ENCODE measurements at regions not wholly inside any gene's neighbourhood (a gene's known extent, or its start where the extent isn't known, plus 50 kb on each side); places are given as distances from the start of the nearest gene placed in this dataset.
"Not testable (repeated sequence)": the region's sequence is repeated elsewhere in the genome, so short reads cannot be mapped to it uniquely, and the experiment has no call there.

- no peak overlapping the region for H3K27ac Mint-ChIP-seq
- no peak overlapping the region for H3K4me3 Mint-ChIP-seq
- H3K4me1 Mint-ChIP-seq: peaks cover 37% of the 10 kb centered on the region
- TF ChIP-seq CTCF (conservative IDR thresholded peaks at IDR 0.05): no peak
- Histone ChIP-seq H3K27ac (ENCODE audit: low read depth, low read length) (no peak overlapping the region), H3K4me1 (ENCODE audit: control insufficient read depth, insufficient read depth, low read length) (peaks cover 5% of the 10 kb centered on the region), H3K4me3 (ENCODE audit: low read length) (peak overlapping the region; percentile 42), H3K27me3 (ENCODE audit: control insufficient read depth, insufficient read depth, low read length, poor library complexity, severe bottlenecking) (no peaks in the 10 kb centered on the region), H3K9me3 (ENCODE audit: control insufficient read depth, low read length) (peaks cover 11% of the 10 kb centered on the region), H3K9ac (ENCODE audit: extremely low read depth, low read length, poor library complexity, severe bottlenecking) (no peak overlapping the region), H3K36me3 (ENCODE audit: control insufficient read depth, insufficient read depth, low read length) (no peaks in the 10 kb centered on the region)
- no peak for DNase-seq
- peaks cover 3% of the 10 kb centered on the region for H3K36me3 Mint-ChIP-seq (ENCODE audit: low read depth)
- H3K27me3 Mint-ChIP-seq (ENCODE audit: insufficient read depth): no peaks in the 10 kb centered on the region
- peaks cover 12% of the 10 kb centered on the region for H3K9me3 Mint-ChIP-seq
- 47 to 87% methylated on average over 3 to 5 of the region's 5 CpGs for WGBS, 2 experiments (ENCODE audit: insufficient coverage in 1 of 2, insufficient read length in 1 of 2)
Measured at GRCh38 chr12:59294221-59294620, 301.6 kb upstream of the SLC16A7 start.

- 91% methylated on average over 1 of the region's 2 CpGs; no CpG with 5 or more reads in 1 of the 2 experiments for WGBS, 2 experiments (ENCODE audit: insufficient coverage in 1 of 2, insufficient read length in 1 of 2)
- Histone ChIP-seq H3K27me3 (ENCODE audit: control insufficient read depth, insufficient read depth, low read length, poor library complexity, severe bottlenecking) (no peaks in the 10 kb centered on the region), H3K4me1 (ENCODE audit: control insufficient read depth, insufficient read depth, low read length) (no peaks in the 10 kb centered on the region), H3K4me3 (ENCODE audit: low read length) (no peak overlapping the region), H3K36me3 (ENCODE audit: control insufficient read depth, insufficient read depth, low read length) (no peaks in the 10 kb centered on the region), H3K9ac (ENCODE audit: extremely low read depth, low read length, poor library complexity, severe bottlenecking) (no peak overlapping the region), H3K27ac (ENCODE audit: low read depth, low read length) (no peak overlapping the region), H3K9me3 (ENCODE audit: control insufficient read depth, low read length) (no peaks in the 10 kb centered on the region)
- H3K27me3 Mint-ChIP-seq (ENCODE audit: insufficient read depth): no peaks in the 10 kb centered on the region
- peaks cover 9% of the 10 kb centered on the region for H3K4me1 Mint-ChIP-seq
- no peak for TF ChIP-seq CTCF (conservative IDR thresholded peaks at IDR 0.05)
- no peak overlapping the region for H3K4me3 Mint-ChIP-seq
- no peak overlapping the region for H3K27ac Mint-ChIP-seq
- no peaks in the 10 kb centered on the region for H3K9me3 Mint-ChIP-seq
- H3K36me3 Mint-ChIP-seq (ENCODE audit: low read depth): no peaks in the 10 kb centered on the region
- DNase-seq: peak; percentile 76
Measured at GRCh38 chr12:59282999-59283398, 312.8 kb upstream of the SLC16A7 start.

GRCh38 chr12:59273561-59273960 is 322.3 kb upstream of the SLC16A7 start:
- 94 to 100% methylated on average over 1 of the region's 1 CpG for WGBS, 2 experiments (ENCODE audit: insufficient coverage in 1 of 2, insufficient read length in 1 of 2)
- not testable (repeated sequence) for H3K27me3 Mint-ChIP-seq (ENCODE audit: insufficient read depth); H3K4me3 Mint-ChIP-seq; H3K9me3 ChIP-seq (ENCODE audit: control insufficient read depth, low read length); H3K4me3 ChIP-seq (ENCODE audit: low read length); H3K4me1 Mint-ChIP-seq; H3K27me3 ChIP-seq (ENCODE audit: control insufficient read depth, insufficient read depth, low read length, poor library complexity, severe bottlenecking); DNase-seq; H3K27ac Mint-ChIP-seq; H3K36me3 ChIP-seq (ENCODE audit: control insufficient read depth, insufficient read depth, low read length); H3K4me1 ChIP-seq (ENCODE audit: control insufficient read depth, insufficient read depth, low read length); H3K9ac ChIP-seq (ENCODE audit: extremely low read depth, low read length, poor library complexity, severe bottlenecking); H3K27ac ChIP-seq (ENCODE audit: low read depth, low read length); H3K36me3 Mint-ChIP-seq (ENCODE audit: low read depth)
- H3K9me3 Mint-ChIP-seq: peaks cover 22% of the 10 kb centered on the region

GRCh38 chr12:59268295-59268809 is 327.5 kb upstream of the SLC16A7 start:
- Mint-ChIP-seq H3K27ac (no peak overlapping the region), H3K4me3 (no peak overlapping the region), H3K4me1 (peaks cover 7% of the 10 kb centered on the region), H3K9me3 (peaks cover 18% of the 10 kb centered on the region), H3K27me3 (ENCODE audit: insufficient read depth) (peaks cover 3% of the 10 kb centered on the region), H3K36me3 (ENCODE audit: low read depth) (no peaks in the 10 kb centered on the region)
- Histone ChIP-seq H3K27ac (ENCODE audit: low read depth, low read length) (no peak overlapping the region), H3K9me3 (ENCODE audit: control insufficient read depth, low read length) (peaks cover 7% of the 10 kb centered on the region), H3K36me3 (ENCODE audit: control insufficient read depth, insufficient read depth, low read length) (no peaks in the 10 kb centered on the region), H3K4me3 (ENCODE audit: low read length) (no peak overlapping the region), H3K9ac (ENCODE audit: extremely low read depth, low read length, poor library complexity, severe bottlenecking) (no peak overlapping the region), H3K27me3 (ENCODE audit: control insufficient read depth, insufficient read depth, low read length, poor library complexity, severe bottlenecking) (no peaks in the 10 kb centered on the region), H3K4me1 (ENCODE audit: control insufficient read depth, insufficient read depth, low read length) (no peaks in the 10 kb centered on the region)
- 87 to 100% methylated on average over 1 to 2 of the region's 2 CpGs for WGBS, 2 experiments (ENCODE audit: insufficient coverage in 1 of 2, insufficient read length in 1 of 2)
- DNase-seq: peak; percentile 67
- no peak for TF ChIP-seq CTCF (conservative IDR thresholded peaks at IDR 0.05)

All from endodermal cell (in vitro differentiated cells).